ENCODE measurements at regions not wholly inside any gene's neighbourhood (a gene's known extent, or its start where the extent isn't known, plus 50 kb on each side); places are given as distances from the start of the nearest gene placed in this dataset.
A peak's percentile ranks its signal among the peaks of the same experiment; 100 is the strongest.

DNA sequence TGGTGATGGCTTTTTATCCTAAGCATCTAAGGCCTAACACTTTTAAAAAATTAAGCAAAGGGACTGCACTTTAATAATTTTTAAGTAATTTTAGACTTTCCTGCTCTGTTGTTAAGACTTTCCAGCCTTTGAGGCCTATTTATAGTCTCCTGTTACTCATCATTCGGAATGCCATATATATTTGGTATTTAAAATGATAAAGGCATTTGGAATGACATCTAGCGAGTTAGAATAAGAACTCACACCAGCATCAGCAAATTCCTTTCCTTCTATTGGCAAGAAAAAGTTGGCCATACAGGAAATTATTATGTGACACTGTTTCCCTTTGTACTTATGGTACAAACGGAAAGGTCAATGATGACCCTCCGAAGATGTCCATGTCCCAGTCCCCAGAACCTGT, 88.1 kb upstream of the STMND1 start:
- peaks cover 0 to 6% of the 10 kb centered on the region in 2 experiments; a peak in 1 of 4 replicates for H3K79me1 ChIP-seq (ENCODE audit: low read depth in 1 of 2, low read length in 2 of 2)
- peak overlapping the region; percentile 98 for H3K4ac ChIP-seq (ENCODE audit: low read depth, low read length)
- TF ChIP-seq USF2 (IDR thresholded peaks at IDR 0.05; ENCODE audit: low read depth, low read length) (no peak), SMC3 (IDR thresholded peaks at IDR 0.05; ENCODE audit: low read depth, low read length) (no peak), MAFK (IDR thresholded peaks at IDR 0.05; ENCODE audit: low read depth, low read length) (peak; percentile 91), CHD1 (IDR thresholded peaks at IDR 0.05; ENCODE audit: low read depth, low read length) (no peak), MXI1 (IDR thresholded peaks at IDR 0.05; ENCODE audit: borderline replicate concordance, low read depth, low read length) (no peak), RFX5 (IDR thresholded peaks at IDR 0.05; ENCODE audit: low read depth, low read length) (no peak), NFE2L2 (IDR thresholded peaks at IDR 0.05; ENCODE audit: low read depth, low read length) (peak; percentile 36; the same call in 1 of the 2 replicates), FOS (IDR thresholded peaks at IDR 0.05; ENCODE audit: low read depth, low read length) (0 out of 2 replicates have a peak, but pooled peaks have one; percentile 37)
- H2AFZ ChIP-seq (replicated peaks; ENCODE audit: low read length, poor library complexity), result no peak overlapping the region
- peak overlapping the region; percentile 97 for H2BK20ac ChIP-seq (ENCODE audit: low read depth, low read length)
- peak overlapping the region; percentile 88 for H3K18ac ChIP-seq (ENCODE audit: low read depth, low read length)
- H4K8ac ChIP-seq (ENCODE audit: low read depth in 2 of 2, low read length in 2 of 2), result peak overlapping the region; percentile 84 to 90
- H3K4me1 ChIP-seq (ENCODE audit: control insufficient read depth, insufficient read depth, low read length), result peaks cover 18% of the 10 kb centered on the region
- peak overlapping the region; percentile 98 for H2BK15ac ChIP-seq (ENCODE audit: low read depth, low read length)
- H2BK120ac ChIP-seq (ENCODE audit: low read depth, low read length), result peak overlapping the region; percentile 99
- no CpG with 5 or more reads among the region's 4 CpGs for WGBS, 2 experiments (ENCODE audit: extremely low coverage in 2 of 2, insufficient read length in 1 of 2)
- H3K9ac ChIP-seq (ENCODE audit: low read depth, low read length), result no peak overlapping the region
- peaks cover 2% of the 10 kb centered on the region; the same call in 1 of the 2 replicates for H3K9me3 ChIP-seq (ENCODE audit: control insufficient read depth, insufficient read depth, low read length)
- H4K20me1 ChIP-seq (ENCODE audit: insufficient read depth, low read length), result no peaks in the 10 kb centered on the region
- H4K91ac ChIP-seq (ENCODE audit: insufficient read depth, low read depth, low read length), result peak overlapping the region; percentile 96
- peak overlapping the region; percentile 61; the same call in 1 of the 2 replicates for H3K23ac ChIP-seq (ENCODE audit: low read depth, low read length)
- no peaks in the 10 kb centered on the region for H3K27me3 ChIP-seq (ENCODE audit: control insufficient read depth, insufficient read depth, low read length)
- peak overlapping the region; percentile 96 for H2AK5ac ChIP-seq (ENCODE audit: low read depth, low read length)
- peak overlapping the region; percentile 83 for H3K14ac ChIP-seq (replicated peaks; ENCODE audit: low read depth, low read length)
- ATAC-seq (ENCODE audit: low read depth), result peak; percentile 65
- in situ Hi-C loops (cut with MboI; ENCODE audit: low sequenced_read_pairs), result no loop called here
- intact Hi-C loops (cut with micrococcal nuclease), result no loop called here
- H3K9me1 ChIP-seq (ENCODE audit: insufficient read depth, low read length), result peaks cover 20% of the 10 kb centered on the region
- peak overlapping the region; percentile 72 for H3K56ac ChIP-seq (ENCODE audit: extremely low read depth, insufficient read depth, low read length)
- H3K4me2 ChIP-seq (ENCODE audit: low read depth, low read length), result peak overlapping the region; percentile 61; the same call in 1 of the 2 replicates
- peak; percentile 91 for DNase-seq
- peak overlapping the region; percentile 60 for H2AK9ac ChIP-seq (replicated peaks; ENCODE audit: low read depth, low read length, poor library complexity)
- dilution Hi-C loops (cut with HindIII; ENCODE audit: low sequenced_read_pairs, unreplicated experiment), result no loop called here
- no peak overlapping the region for H3K4me3 ChIP-seq (ENCODE audit: insufficient read depth, low read depth, low read length)
- peak overlapping the region; percentile 47 for H4K5ac ChIP-seq (ENCODE audit: low read depth, low read length)
- ChIA-PET POLR2A (ENCODE audit: unreplicated experiment) (no interaction called here), CTCF (no interaction called here)
- H2BK5ac ChIP-seq (ENCODE audit: low read depth, low read length, poor library complexity, severe bottlenecking), result peak overlapping the region; percentile 96
- BruUV-seq (replicated peaks), result no TSS peak
- H3K27ac ChIP-seq (ENCODE audit: insufficient read depth, low read length), result peak overlapping the region; percentile 75
- H3K36me3 ChIP-seq (ENCODE audit: control insufficient read depth, insufficient read depth, low read length), result no peaks in the 10 kb centered on the region
